ENCODE measurements at regions not wholly inside any gene's neighbourhood (a gene's known extent, or its start where the extent isn't known, plus 50 kb on each side); places are given as distances from the start of the nearest gene placed in this dataset.

DNA sequence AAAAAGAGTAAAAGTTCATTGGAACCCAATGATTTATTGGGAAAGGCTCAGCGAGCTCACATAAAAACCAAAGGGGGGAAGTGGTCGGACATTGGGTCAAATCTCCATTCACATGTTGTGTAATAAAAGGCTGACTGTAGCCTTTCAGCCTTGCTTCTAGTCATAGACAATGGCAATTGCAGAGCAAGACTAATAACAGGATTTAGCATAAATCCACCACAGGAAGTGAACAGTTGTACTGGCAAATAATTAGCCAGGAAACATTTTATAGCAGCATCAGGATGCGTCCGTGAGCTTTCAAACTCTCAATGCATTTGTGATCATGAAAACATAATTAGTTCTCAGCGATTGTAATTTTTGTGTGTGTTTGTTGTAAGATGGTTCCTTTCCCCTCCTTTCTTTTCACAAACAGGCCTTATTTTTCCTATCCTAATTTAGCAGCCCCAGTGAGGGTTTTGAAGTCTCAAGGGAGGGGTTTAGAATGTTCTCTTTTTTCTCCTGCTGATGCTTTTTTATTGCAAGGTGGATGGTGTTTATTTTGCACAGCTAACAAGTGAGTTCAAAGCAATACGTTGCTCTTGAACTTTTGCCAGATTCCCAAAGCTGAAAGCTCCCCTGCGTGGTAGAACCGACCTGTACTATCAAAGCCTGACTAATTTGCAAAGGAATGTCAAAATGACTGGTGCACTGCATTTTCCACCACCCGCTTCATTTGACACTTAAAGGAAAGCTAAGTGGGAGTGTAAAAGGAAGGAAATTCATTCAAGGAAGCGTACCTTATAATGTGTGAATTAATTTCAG is 105.6 kb downstream of the SPRY2 start:
- DNase-seq = no peak

DNA sequence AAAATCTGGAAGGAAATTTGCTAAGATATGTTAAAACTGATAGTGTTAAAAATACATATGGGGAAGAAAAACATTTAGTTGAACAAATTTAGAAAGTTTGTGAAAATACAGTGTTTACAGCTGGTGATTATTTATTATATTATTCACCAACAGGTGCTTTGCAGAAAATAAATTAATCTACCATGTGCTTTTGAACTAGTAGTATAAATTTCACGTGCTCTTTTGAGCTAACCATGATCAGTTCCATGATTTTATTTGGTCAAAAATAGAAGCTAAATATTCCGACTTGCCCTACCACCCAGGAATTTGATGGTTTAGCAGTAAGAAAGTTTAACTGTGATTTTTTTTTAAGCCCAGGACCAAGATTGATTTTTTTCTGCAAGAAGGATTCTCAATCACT is 113.3 kb downstream of the SPRY2 start:
- no peak for DNase-seq

DNA sequence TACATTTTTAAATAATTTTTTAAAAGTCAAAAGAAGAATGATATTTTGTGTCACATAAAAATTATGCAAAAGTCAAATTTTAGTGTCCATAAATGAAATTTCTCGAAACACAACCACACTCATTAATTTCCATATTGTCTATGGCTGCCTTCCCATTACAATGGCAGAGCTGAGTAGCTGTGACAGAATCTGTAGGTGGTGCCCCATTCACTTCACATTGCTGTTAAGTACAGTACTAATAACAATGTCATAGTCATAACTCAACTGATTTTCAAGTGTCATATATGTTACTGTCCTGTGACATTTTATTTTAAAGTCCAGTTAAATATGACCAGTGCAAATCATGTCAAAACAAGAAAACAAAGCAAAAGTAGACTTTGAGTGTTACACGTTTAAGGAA is 114.3 kb downstream of the SPRY2 start:
- DNase-seq = no peak

- no peak for DNase-seq
These were observed 116.5 kb downstream of the SPRY2 start for GRCh38 chr13:80224468-80224867.

DNA sequence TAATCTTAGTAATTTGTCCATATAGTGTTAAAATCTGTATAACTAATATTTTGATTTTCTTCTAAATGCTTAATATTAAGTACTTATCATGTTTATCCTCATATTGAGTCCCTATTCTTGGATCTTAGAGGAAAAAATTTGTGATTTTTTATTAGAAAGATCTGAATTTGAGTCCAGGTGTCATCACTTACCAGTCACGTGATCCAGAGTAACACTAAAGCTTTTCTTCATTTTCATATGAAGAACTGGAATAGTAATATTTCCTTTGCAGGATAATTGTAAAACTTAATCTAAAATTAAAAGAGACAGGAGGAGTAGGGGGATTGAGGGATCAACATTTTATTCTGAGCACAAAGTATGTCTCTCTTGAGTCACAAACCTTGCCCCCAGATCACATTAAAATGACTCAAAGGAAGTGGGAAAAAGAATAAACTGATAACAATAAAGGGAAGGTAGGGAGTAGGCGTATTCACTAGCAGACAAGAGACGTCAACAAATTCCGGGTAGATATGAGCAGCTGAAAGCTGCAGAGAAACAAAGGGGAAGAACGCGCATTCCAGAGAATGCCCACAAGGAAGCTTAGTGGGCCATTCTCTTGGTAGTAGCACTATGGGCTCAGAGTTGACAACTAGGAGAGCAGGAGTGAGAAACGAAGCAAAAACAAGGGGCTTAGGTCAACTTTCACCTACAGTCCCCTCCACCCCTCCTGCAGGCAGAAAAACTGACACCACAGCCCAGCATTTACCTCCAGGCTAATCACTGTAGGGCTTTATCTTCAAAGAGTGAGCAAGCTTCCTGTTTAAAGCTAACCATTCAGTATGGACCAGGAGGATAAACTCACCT is 123.1 kb downstream of the SPRY2 start:
- no peak for DNase-seq

- no peak for DNase-seq
These were observed 125.6 kb downstream of the SPRY2 start for GRCh38 chr13:80215368-80215767.

DNA sequence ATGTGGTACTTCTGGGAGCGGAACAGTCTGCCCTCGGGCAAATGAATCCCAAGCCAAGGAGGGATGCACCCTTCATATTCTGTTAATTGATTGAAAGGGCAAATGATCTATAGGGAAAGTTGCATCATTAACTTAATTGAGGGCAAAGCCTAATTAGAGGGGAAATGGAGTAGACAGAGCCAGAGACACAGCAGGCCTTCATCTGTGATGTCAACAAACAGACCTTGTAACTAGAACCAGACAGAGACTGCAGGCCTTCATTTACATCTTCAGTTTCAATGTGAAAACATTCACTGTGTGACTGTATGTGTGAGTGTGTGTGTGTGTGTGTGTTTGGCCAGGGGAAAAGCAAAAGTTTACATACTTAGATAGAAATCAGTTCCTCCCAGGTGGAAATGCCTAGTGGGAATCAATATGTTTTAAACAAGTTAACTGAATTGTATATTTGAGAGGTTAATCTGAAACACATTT is 126.4 kb downstream of the SPRY2 start:
- DNase-seq = no peak

DNA sequence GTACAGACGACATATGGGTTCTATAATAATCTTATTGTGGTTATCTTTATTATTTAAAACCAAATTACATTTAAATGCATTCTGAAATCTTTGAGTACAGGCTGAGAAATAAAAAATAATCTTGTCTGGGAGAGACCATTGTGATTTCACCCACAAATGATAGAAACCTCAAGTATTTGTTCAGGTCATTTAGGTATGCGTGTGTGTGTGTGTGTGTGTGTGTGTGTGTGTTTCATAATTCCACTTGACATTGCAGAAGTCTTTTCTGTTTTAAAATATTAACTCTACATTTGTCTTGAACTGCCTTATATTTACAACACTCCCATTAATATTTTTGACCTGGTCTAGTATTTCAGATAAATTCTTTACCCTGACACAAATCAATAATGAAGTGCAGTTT is 126.9 kb downstream of the SPRY2 start:
- DNase-seq = no peak

- DNase-seq = no peak
These were observed 127.7 kb downstream of the SPRY2 start for GRCh38 chr13:80213201-80213600.

DNA sequence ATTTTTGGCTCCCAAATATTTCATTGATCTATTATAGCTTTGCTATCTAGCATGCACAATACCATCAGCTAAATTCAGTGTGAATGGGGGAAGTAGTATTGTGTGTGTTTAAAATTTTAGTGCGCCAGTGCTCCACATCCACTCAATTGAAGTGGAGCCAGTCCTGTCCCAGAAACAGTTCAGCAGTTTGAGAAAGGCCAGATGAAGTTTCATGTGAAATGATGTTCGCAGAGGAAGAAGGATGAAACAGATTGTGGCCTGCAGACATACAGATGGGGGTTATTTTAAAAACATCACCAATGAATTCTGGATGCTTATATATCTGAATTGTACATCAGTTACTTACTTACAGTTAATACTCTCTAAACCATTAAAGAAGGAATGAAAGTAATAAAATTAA is 129.4 kb downstream of the SPRY2 start:
- DNase-seq = no peak

DNA sequence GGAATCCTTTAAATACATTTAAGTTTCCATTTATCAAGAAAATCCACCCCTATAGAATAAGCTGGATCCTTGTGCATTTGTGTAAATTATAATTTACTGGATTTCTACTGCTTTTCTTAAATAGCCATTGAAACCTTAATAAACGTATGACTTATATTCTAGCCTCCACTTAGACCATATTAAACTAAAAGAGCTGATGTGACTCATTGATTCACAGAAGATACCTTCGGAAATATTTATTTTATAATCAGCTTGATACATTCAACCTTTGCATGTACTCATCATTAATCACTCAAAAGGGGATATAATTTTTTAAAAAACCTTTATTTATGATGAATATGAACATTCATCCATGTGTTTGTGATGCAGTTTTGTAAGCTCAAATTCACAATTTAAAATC is 136.3 kb downstream of the SPRY2 start:
- no peak for DNase-seq

DNA sequence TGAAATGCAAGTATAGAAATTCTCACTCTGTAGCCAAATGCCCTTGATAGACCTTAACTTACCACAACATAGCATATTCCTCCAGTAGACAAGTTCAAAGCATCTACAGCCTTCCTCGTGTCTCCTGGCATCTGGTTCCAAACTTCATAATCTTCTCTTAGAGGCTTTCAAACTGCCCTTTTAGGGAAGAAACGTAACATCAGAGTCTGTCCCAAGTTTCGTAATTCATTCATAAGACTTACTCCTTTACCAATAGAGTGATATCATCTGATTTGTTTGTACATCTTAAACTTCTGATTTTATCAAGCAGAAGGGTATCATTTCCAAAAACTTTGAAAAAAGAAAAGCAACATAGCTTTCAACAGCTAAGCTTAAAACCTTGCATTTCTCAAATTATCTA is 137.4 kb downstream of the SPRY2 start:
- DNase-seq = no peak

- DNase-seq = no peak
These were observed 139.0 kb downstream of the SPRY2 start for GRCh38 chr13:80201694-80202468.

- DNase-seq = no peak
These were observed 141.2 kb downstream of the SPRY2 start for GRCh38 chr13:80199585-80200292.

- DNase-seq = no peak
These were observed 141.9 kb downstream of the SPRY2 start for GRCh38 chr13:80199067-80199466.

- DNase-seq = no peak
These were observed 144.2 kb downstream of the SPRY2 start for GRCh38 chr13:80196756-80197155.

- no peak for DNase-seq
These were observed 145.3 kb downstream of the SPRY2 start for GRCh38 chr13:80195649-80196048.

- DNase-seq = no peak
These were observed 150.9 kb downstream of the SPRY2 start for GRCh38 chr13:80189889-80190597.

GRCh38 chr13:80180740-80181355 is 160.1 kb downstream of the SPRY2 start:
- no peak for DNase-seq

DNA sequence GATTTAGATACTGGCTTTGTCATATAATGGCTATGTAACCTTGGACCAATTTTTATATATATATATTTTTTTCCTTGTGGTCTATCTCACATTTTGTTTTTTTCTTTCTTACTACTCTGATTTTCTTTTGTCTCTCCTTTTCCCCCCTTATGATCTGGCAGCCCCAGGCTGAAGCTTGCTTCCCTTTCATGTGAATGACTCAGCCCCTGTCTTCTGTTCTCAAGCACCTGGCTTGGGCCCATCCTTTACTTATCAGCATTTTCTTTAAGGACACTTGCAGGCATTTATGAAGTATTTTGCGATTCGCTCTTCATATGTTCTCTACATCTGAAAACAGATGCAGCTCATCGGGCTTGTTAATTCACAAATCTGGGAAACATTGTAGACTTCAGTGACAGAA is 163.6 kb downstream of the SPRY2 start:
- no peak for DNase-seq

DNA sequence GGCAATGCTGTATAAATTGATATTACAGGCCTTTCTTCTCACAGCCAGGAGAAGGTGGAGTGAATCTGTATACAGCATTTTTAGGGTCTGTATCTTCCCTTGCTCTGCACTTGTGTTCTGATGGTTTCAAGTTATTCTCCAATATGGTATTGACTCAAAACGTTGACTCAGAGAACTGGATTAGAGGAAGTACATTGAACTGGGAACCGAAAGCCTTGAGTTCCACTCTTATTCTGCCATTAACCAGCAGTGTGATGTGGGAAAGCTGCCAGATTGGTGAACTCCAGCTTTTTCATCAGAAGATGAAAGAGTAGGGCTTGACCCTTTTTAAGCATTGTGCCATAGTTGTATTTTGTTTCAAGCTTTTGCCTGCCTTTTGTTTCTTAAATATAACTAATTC is 167.7 kb downstream of the SPRY2 start:
- no peak for DNase-seq

GRCh38 chr13:80171096-80171495 is 169.8 kb downstream of the SPRY2 start:
- no peak for DNase-seq
